COLO668 (cell line): ENCODE measurements at regions not wholly inside any gene's neighbourhood (a gene's known extent, or its start where the extent isn't known, plus 50 kb on each side); places are given as distances from the start of the nearest gene placed in this dataset.
"Not testable (repeated sequence)": the region's sequence is repeated elsewhere in the genome, so short reads cannot be mapped to it uniquely, and the experiment has no call there.

Source experiments
- DNase-seq: peaks from one replicate; lab custom pipeline; 2025; ENCODE audit not compliant: unreplicated experiment; lab: John Stamatoyannopoulos, UW

DNA sequence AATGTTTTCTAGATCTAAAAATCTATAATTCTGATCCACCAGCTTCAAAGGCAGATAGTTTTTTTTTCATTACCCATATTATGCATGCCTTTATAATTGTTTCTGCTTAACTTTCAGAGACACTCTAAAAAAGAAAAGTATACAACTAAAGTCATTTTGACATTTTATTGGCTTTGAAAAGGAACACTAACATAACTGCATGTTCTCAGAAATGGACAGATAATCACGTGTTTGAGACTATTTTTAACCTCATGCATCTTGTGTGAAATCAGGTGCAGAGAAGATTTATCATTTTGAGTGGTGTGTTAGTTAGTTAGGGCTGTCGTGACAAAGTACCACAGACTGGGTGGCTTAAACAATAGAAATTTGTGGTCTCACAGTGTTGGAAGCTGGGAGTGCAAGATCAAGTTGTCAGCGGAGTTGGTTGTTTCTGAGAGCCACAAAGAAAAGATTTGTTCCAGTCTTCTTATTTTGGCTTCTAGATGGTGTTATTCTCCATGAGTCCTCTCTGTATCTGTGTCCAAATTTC lies 841.4 kb upstream of the LRATD1 start:
- DNase-seq: no peak

DNA sequence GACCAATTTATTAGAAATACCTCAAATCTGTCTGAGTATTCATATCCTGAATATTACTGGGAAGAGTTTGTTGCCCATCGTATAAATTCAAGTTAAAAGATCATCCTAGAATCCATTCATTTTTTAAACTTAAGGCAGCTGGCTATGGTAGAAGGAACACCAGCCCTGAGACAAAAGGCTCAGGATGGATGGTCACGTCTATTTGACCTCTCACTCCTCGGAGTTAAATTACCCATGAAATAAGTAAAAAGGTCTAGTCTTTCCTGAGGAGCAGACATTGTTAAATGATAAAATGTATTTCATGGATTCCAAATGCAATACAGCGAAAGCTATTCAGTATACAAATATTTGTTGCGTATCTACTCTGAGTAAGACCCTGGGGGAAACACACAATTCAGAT lies 826.0 kb upstream of the LRATD1 start:
- no peak for DNase-seq

- no peak for DNase-seq
Observed at GRCh38 chr2:13813236-13813635, 819.3 kb upstream of the LRATD1 start.

DNA sequence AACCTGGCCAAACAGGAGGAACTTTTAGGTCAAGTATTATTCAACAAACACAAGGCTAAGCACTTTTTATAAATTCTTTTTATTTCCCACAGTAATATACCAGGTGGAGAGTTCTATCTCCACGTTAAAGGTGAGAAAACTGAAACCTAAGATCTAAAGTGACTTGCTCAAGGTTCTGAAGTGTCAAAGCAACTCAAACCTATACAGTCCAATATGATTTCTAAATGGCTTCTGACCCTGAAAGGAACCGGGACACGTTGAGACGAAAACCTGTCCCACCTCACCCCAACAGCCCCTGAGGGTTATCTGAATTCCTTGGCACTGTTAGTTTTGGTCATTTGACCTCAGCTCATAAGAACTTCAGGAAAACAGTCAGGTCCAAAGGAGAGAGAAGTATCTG lies 814.5 kb upstream of the LRATD1 start:
- no peak for DNase-seq

GRCh38 chr2:13819896-13820295 lies 812.6 kb upstream of the LRATD1 start:
- DNase-seq: no peak

DNA sequence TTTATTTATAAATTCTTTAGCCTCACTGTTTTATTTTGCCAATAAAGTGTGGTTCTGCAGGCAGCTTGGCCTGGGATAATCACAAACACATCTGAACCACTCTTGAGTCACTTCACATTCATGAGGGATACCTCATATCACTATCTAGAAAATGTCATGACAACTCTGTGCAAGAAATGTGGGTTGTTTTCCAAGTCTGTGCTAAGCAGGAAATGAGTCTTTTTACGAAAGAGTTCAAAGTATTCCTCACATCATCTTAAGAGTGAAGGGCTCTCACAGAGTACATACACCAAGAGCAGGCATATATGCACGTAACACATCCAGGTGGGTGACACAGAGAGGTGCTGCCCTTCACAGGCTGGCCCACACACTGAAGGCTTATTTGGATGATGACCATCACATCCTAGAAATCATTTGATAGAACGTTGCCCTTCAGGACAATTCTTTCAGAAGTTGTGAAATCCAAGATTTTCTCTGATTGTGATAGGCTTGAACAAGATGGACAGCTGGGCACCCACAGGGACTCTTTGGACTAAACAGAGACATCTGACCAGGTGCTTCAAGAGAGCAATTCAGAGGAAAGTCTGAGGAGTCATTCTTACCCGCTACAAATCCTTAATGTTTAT lies 811.1 kb upstream of the LRATD1 start:
- DNase-seq: no peak

GRCh38 chr2:13822365-13822764 lies 810.2 kb upstream of the LRATD1 start:
- DNase-seq: no peak

DNA sequence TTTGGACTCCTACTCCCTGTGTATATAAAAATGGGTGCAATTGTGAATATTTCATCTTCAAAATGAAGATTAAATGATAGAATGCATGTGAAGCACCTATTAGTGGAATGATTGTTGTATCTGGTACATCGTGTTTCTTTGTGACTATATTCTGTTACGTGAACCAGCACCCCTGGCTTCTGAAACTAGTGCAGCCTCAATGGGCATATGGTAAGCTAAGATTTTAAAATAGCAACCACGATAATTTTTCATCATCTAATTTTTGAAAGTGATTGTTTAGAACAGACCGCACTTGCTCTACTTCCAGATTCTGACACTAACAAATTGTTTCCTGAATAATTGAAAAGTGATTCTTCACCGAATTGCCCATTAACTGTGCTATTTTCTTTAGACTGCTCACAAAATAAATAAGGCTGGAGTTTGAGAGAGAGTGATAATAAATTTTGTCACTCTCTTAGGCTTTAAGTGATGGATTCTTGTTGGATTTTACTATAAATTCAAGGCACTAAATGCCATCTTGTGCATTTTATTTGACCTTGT lies 806.1 kb upstream of the LRATD1 start:
- no peak for DNase-seq

- DNase-seq: no peak
Observed at GRCh38 chr2:13858626-13859025, 773.9 kb upstream of the LRATD1 start.

DNA sequence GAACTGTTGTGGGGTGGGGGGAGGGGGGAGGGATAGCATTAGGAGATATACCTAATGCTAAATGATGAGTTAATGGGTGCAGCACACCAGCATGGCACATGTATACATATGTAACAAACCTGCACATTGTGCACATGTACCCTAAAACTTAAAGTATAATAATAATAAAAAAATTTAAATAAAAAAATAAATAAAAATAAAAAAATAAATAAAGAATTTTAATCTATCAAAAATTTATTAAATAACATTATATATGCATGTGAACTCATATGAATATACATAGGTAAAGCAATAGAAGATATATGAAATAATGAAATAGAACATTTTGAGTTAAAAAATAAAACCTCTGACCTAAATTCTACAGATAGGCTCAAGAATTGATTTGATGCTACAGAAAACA lies 764.2 kb upstream of the LRATD1 start:
- not testable (repeated sequence) for DNase-seq

GRCh38 chr2:13876491-13877037 lies 756.0 kb upstream of the LRATD1 start:
- no peak for DNase-seq

DNA sequence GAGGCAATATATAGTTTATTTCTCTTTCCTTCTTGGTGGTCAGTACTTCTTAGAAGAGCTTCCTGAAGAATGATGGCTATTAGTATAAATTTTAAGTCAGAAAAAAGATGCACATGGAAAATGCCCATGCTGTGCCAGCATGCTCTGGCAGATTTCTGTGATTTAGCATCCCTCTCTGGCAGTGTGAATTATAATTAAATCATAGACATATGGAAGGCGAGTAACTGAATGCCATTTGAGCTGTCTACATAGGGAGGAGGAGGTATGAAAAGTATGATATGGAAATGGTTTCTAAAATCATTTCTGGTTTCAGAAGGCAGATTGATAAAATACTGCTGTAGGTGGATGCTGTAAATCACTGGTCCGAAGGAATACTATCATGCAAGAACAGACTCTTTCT lies 754.9 kb upstream of the LRATD1 start:
- DNase-seq: no peak

DNA sequence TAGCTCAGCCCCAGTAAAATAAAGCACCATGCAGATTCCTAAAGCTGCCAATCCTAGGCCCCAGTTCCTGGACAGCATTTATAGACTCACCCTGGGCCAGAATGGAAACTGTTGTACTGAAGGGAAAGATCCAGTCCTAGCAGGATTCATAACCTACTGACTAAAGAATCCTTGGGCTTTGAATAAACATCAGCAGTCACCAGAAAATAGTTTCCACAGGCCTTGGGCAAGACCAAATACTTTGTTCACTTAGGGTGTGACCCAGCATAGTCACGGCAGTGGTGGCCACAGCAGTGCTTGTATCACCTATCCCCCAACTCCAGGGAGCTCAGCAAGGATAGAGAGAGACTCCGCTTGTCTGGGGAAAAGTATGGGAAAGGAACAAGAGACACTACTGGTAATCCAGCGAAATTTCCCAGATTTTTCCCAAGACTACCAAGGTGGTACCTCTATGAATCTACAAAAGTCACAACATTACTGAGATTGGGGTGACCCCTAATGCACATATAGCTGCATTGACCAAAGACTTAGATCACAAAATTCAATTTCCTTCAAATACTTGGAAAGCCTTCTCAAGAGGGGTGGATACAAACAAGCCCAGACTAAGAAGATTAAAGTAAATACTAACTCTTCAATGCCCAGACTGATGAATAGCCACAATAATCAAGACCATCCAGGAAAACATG lies 748.1 kb upstream of the LRATD1 start:
- DNase-seq: no peak

GRCh38 chr2:13901526-13901925 lies 731.0 kb upstream of the LRATD1 start:
- DNase-seq: no peak

GRCh38 chr2:13905831-13906230 lies 726.7 kb upstream of the LRATD1 start:
- no peak for DNase-seq

DNA sequence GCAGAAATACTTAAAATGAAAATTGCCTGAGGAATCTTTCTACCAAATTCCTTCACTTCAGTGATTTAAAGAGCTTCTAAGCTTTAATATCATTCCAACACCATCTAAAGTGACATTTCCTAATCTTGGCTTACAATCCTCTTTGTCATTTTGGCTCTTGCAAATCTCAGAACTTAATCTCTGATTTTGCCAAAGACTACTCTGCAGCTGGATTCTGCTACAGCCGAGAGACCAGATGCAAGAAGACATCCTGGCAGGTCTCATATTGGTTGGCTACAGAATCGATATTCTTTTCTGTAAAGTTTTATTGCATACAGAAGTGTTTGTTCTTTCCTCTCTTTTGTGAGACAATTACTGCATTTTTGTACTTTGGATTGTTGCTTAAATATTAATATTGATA lies 716.5 kb upstream of the LRATD1 start:
- no peak for DNase-seq

- no peak for DNase-seq
Observed at GRCh38 chr2:13917958-13918357, 714.6 kb upstream of the LRATD1 start.

- no peak for DNase-seq
Observed at GRCh38 chr2:13919981-13920382, 712.5 kb upstream of the LRATD1 start.

DNA sequence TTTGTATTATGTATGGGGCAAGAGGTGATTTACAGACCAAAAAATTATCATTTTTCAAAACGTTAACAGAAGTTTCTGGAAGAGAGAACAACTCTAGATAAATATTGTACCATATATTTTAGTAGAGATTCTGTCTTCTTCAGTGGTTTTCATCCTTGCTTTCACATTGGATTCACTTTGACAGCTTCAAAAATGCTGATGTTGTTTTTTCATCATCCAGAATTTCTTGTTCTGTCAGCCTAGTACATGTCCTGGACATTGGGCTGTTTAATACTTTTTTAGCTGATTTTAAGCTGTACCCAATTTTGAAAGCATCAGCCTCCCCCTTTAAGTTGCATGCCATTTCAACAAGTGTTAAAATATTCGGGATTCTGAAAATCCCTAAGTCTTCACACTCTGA lies 711.3 kb upstream of the LRATD1 start:
- DNase-seq: no peak

- no peak for DNase-seq
Observed at GRCh38 chr2:13923823-13924222, 708.7 kb upstream of the LRATD1 start.

DNA sequence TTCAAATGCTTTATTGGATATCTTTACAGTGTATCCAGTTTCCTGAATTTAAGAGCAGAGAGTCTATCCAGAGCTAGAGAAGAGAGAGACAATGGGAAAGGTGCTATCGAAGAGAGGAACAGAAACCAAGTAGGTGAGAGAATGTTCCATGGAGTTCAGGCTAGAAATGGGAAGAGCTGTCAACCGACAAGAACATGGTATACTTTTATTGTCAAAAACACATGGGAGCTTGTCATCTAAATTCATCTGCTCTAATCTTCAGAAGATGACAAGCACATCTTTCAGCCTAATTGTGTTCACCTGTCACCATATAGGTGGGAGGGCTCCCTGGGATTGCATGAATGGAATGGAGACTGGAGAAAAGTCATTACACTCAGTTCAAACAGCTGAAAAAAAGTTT lies 690.4 kb upstream of the LRATD1 start:
- no peak for DNase-seq

DNA sequence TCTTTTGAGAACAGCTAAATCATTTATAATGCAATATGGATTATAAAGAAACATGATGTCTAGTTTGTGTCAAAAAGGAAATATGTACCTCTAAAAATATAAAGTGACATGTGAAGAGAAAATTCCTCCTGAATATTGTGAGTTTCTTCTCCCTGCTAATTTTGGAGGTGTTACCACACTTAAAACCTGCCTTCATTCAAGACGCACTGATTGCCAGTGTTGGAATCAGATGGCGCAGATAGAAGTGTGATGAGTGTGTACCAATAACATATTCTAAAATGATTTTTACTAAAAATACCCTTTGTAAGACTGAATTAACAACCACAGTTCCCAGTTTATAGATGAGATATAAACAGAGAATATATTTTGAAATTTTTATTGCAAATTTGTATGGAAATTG lies 681.8 kb upstream of the LRATD1 start:
- DNase-seq: no peak
